Tibial artery (tissue), 4 donors: ENCODE measurements at regions not wholly inside any gene's neighbourhood (a gene's known extent, or its start where the extent isn't known, plus 50 kb on each side); places are given as distances from the start of the nearest gene placed in this dataset.

ENCODE experiments used
- DNase-seq, 2 donors: peaks; one replicate each; pipeline ENCODE4 v3.0.0-alpha.2; 2019
- H3K27ac ChIP-seq, 2 donors: fragments of 200-600 bp; sonication (generic) in 1 of 2; 1 replicate in 1 of 2; 2 replicates in 1 of 2; pipeline ENCODE4 v1.5.1; 2018 to 2019; ENCODE audit warnings: mild to moderate bottlenecking in 1 of 2
- H3K27me3 ChIP-seq, 2 donors: fragments of 200-600 bp; sonication (generic) in 1 of 2; one replicate each; pipeline versions ENCODE4 v1.5.1 to v1.6.0; 2016 to 2019
- H3K36me3 ChIP-seq, 3 donors: fragments of 200-600 bp; sonication (generic) in 2 of 3; one replicate each; pipeline ENCODE4 v1.5.1; 2016 to 2019; ENCODE audit warnings: mild to moderate bottlenecking in 2 of 3
- H3K4me1 ChIP-seq, 4 donors: fragments of 200-600 bp; sonication (generic) in 2 of 4; 1 replicate in 3 of 4; 2 replicates in 1 of 4; pipeline ENCODE4 v1.5.1; 2016 to 2019
- H3K4me3 ChIP-seq, 2 donors: fragments of 200-600 bp; sonication (generic) in 1 of 2; 1 replicate in 1 of 2; 2 replicates in 1 of 2; pipeline ENCODE4 v1.5.1; 2018 to 2019; ENCODE audit warnings: mild to moderate bottlenecking in 2 of 2
- H3K9me3 ChIP-seq, 3 donors: fragments of 200-600 bp; sonication (generic) in 1 of 3; one replicate each; pipeline ENCODE4 v1.5.1; 2016 to 2019
- intact Hi-C: fragments of 100-400 bp; cut with DNase I; formaldehyde crosslinking; loops from one replicate; pipeline ENCODE4 v1.15.0; 2023; ENCODE audit warnings: low total_unique reads
- TF ChIP-seq, protein P1 (sequence below), 2 experiments: fragments of 200-600 bp in 1 of 2; fragments of 450-650 bp in 1 of 2; IDR thresholded peaks; one replicate each; pipeline ENCODE4 v1.5.1; 2017 to 2019; ENCODE audit warnings: antibody characterized with exemption in 2 of 2, mild to moderate bottlenecking in 1 of 2, moderate library complexity in 1 of 2

DNA sequence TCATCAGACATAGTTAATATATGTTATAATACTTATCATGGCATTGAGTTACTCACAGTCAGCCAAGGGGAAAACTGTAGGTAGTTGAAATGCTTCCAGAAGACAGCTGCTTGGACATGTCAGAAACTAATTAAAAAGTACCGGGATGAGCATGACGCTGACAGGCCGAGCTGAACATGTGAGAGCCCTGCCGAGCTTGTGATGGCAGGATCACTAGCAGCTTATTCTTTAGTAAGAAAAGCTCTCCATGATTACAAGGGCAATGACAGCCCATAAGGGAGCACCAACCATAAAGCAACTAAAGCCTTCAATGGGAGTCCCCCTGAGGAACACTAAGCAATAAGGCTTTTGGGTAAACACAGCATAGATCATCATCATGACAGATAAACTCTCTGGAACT is 435.6 kb downstream of the TLL1 start:
- Histone ChIP-seq H3K4me3 (no peak overlapping the region), H3K4me1 (no peaks in the 10 kb centered on the region), H3K27ac (no peak overlapping the region), H3K9me3 (no peaks in the 10 kb centered on the region), H3K27me3 (no peaks in the 10 kb centered on the region), H3K36me3 (no peaks in the 10 kb centered on the region)
- TF ChIP-seq, protein P1, sequence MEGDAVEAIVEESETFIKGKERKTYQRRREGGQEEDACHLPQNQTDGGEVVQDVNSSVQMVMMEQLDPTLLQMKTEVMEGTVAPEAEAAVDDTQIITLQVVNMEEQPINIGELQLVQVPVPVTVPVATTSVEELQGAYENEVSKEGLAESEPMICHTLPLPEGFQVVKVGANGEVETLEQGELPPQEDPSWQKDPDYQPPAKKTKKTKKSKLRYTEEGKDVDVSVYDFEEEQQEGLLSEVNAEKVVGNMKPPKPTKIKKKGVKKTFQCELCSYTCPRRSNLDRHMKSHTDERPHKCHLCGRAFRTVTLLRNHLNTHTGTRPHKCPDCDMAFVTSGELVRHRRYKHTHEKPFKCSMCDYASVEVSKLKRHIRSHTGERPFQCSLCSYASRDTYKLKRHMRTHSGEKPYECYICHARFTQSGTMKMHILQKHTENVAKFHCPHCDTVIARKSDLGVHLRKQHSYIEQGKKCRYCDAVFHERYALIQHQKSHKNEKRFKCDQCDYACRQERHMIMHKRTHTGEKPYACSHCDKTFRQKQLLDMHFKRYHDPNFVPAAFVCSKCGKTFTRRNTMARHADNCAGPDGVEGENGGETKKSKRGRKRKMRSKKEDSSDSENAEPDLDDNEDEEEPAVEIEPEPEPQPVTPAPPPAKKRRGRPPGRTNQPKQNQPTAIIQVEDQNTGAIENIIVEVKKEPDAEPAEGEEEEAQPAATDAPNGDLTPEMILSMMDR (IDR thresholded peaks at IDR 0.05): no peak
- intact Hi-C loops: no loop called here
- DNase-seq: no peak

DNA sequence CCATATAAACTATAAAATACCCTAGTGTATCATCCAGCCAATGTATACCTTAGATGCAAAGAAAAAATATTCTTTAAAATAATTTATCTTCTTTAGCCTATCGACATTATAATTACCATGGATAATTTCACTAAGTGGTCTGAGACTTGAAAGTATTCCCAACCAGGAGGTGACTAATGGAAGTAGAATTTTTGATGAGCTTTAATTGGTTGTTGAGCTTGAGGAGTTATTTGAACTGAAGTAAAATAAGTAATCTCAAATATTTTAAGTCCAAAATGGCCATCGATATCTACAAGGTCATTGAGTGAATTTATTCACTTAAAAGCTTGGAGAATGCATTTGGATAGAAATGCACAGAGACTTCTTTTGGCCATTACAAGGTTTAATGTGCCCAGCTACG is 436.2 kb downstream of the TLL1 start:
- H3K9me3 ChIP-seq: no peaks in the 10 kb centered on the region
- no peaks in the 10 kb centered on the region for H3K4me1 ChIP-seq
- no peak for DNase-seq
- no peak overlapping the region for H3K4me3 ChIP-seq
- H3K27ac ChIP-seq: no peak overlapping the region
- TF ChIP-seq, protein P1 (IDR thresholded peaks at IDR 0.05): no peak
- H3K27me3 ChIP-seq: no peaks in the 10 kb centered on the region
- no peaks in the 10 kb centered on the region for H3K36me3 ChIP-seq
- intact Hi-C loops: no loop called here

DNA sequence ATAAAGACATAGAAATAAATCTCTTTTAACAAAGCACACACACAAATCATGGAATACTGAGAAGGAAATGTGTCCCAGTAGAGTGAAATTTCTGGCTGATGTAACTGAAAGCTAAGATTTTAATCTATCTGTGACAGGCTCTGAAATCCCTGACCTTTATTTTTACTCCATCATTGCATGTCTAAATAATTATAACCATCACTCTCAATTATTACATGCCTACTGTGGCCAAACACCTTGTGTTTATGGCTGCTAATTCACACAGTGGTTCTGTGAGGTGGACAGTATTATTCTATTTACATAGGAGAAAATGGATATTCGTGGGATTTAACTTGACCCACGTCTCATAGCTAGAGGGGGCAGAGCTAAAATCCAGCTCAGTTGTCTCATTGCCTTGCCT is 438.1 kb downstream of the TLL1 start:
- H3K4me3 ChIP-seq: no peak overlapping the region
- no peaks in the 10 kb centered on the region for H3K9me3 ChIP-seq
- no peaks in the 10 kb centered on the region for H3K27me3 ChIP-seq
- H3K4me1 ChIP-seq: no peaks in the 10 kb centered on the region
- TF ChIP-seq, protein P1 (IDR thresholded peaks at IDR 0.05): no peak
- H3K36me3 ChIP-seq: no peaks in the 10 kb centered on the region
- no peak overlapping the region for H3K27ac ChIP-seq
- intact Hi-C loops: no loop called here
- no peak for DNase-seq

DNA sequence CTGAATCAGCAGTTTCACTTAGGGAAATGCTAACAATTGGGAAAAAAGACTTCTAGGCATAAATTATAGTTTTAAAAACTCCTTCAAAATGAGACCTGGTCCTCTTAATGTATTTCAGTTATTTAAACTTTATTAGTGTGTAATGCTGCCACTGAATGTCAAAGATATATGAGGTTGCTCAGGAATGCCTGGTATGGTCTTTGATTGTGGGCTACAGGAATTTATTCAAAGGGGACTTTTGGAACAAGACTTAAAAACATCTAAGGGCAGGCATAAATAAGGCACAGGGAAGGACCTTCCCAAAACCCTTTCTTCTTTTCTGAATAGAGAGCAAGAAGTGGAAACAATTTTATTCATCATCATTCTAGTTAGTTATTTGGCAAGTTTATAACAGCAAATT is 439.1 kb downstream of the TLL1 start:
- H3K36me3 ChIP-seq: no peaks in the 10 kb centered on the region
- H3K9me3 ChIP-seq: no peaks in the 10 kb centered on the region
- H3K4me3 ChIP-seq: no peak overlapping the region
- DNase-seq: no peak
- TF ChIP-seq, protein P1 (IDR thresholded peaks at IDR 0.05): no peak
- intact Hi-C loops: no loop called here
- no peak overlapping the region for H3K27ac ChIP-seq
- no peaks in the 10 kb centered on the region for H3K4me1 ChIP-seq
- no peaks in the 10 kb centered on the region for H3K27me3 ChIP-seq

DNA sequence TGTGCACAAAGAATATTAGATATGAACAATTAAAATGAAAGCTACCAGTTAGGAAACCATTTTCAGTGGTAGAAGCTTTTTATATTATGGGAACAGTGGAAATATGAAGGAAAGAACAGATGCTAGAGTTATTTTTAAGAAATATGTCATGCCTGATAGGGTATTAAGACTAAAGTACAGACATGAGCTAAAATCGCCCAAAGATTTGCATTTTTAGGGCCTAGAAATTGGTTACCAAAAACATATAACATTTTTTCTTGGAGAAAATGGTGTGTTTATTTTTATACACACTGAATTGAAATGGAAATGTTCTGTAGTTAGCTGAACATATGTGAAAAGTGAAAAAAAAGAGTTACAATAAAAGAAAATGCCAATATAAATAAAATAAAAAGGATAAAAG is 441.9 kb downstream of the TLL1 start:
- H3K27me3 ChIP-seq: no peaks in the 10 kb centered on the region
- H3K27ac ChIP-seq: no peak overlapping the region
- no peaks in the 10 kb centered on the region for H3K4me1 ChIP-seq
- no peaks in the 10 kb centered on the region for H3K9me3 ChIP-seq
- H3K4me3 ChIP-seq: no peak overlapping the region
- no peaks in the 10 kb centered on the region for H3K36me3 ChIP-seq
- intact Hi-C loops: no loop called here
- DNase-seq: no peak
- TF ChIP-seq, protein P1 (IDR thresholded peaks at IDR 0.05): no peak

DNA sequence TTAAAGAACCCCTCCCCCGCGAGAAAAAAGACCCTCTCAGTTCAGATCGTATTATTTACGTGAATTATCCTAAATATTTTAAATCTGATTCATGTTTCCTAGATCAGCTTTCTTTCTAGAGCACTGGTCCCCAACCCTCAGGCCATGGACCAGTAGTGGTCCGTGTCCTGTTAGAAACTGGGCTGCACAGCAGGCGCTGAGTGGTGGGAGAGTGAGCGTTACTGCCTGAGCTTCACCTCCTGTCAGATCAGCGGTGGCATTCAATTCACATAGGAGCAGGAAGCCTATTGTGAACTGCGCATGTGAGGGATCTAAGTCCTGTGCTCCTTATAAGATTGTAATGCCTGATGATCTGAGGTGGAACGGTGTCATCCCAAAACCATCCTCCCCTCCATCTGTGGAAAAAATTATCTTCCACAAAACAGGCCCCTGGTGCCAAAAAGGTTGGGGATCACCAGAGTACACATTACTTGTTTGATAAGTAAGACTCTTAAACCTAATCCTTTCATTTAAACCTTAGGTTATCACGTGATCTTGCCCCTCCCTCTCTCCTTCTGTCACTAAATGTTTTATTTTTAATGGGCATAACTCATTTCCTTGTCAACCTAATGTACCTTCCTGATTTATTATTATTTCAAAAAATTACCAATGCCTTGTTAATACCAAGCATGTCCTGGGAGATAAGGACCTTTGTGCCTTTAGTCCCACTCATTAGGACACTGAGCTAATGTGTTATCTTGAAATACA is 442.9 kb downstream of the TLL1 start:
- no peaks in the 10 kb centered on the region for H3K36me3 ChIP-seq
- no peak overlapping the region for H3K27ac ChIP-seq
- TF ChIP-seq, protein P1 (IDR thresholded peaks at IDR 0.05): no peak
- H3K27me3 ChIP-seq: no peaks in the 10 kb centered on the region
- intact Hi-C loops: no loop called here
- H3K9me3 ChIP-seq: no peaks in the 10 kb centered on the region
- no peaks in the 10 kb centered on the region for H3K4me1 ChIP-seq
- DNase-seq: no peak
- H3K4me3 ChIP-seq: no peak overlapping the region
